SK-N-MC (cell line): ENCODE measurements at regions not wholly inside any gene's neighbourhood (a gene's known extent, or its start where the extent isn't known, plus 50 kb on each side); places are given as distances from the start of the nearest gene placed in this dataset.

Source experiments
- DNase-seq: peaks from one replicate; pipeline ENCODE4 v3.0.0-alpha.2; 2011; ENCODE audit warnings: low read depth, low spot score
- H3K27ac ChIP-seq: fragments of 200-600 bp; sonication (generic); 2 replicates; pipeline ENCODE4 v1.5.1; 2016; ENCODE audit warnings: mixed run types
- H3K36me3 ChIP-seq: fragments of 200-600 bp; sonication (generic); 2 replicates; pipeline ENCODE4 v1.6.1; 2017; ENCODE audit warnings: antibody characterized with exemption, low read length, mixed read lengths; ENCODE audit not compliant: insufficient read depth
- H3K4me3 ChIP-seq: fragments of 200-600 bp; sonication (generic); 2 replicates; pipeline ENCODE4 v1.5.1; 2016
- H3K9ac ChIP-seq: fragments of 200-600 bp; sonication (generic); 2 replicates; pipeline ENCODE4 v1.8.0; 2017; ENCODE audit warnings: mixed run types, mixed read lengths; ENCODE audit not compliant: insufficient read length
- H3K9me3 ChIP-seq: fragments of 200-600 bp; sonication (generic); 2 replicates; pipeline ENCODE4 v1.6.1; 2017; ENCODE audit warnings: low read depth, mild to moderate bottlenecking, antibody characterized with exemption, low read length, moderate library complexity, mixed read lengths
- EZH2 ChIP-seq: fragments of 200-600 bp; sonication (generic); IDR thresholded peaks from one replicate; pipeline ENCODE4 v1.6.1; 2017; ENCODE audit warnings: antibody characterized with exemption
- FOXP2 ChIP-seq: optimal IDR thresholded peaks from 2 replicates; pipeline ENCODE3; 2011; ENCODE audit warnings: mild to moderate bottlenecking, moderate library complexity; ENCODE audit not compliant: insufficient read depth; ENCODE audit errors: extremely low read length, control extremely low read depth
- POLR2AphosphoS5 ChIP-seq: IDR thresholded peaks from 2 replicates; pipeline ENCODE4 v1.6.1; 2012; ENCODE audit warnings: mild to moderate bottlenecking, low read depth, low read length, borderline replicate concordance

- Histone ChIP-seq H3K4me3 (no peak overlapping the region), H3K36me3 (no peaks in the 10 kb centered on the region), H3K27ac (no peak overlapping the region), H3K9ac (no peak overlapping the region), H3K9me3 (no peaks in the 10 kb centered on the region)
- no peak for TF ChIP-seq FOXP2
- TF ChIP-seq POLR2AphosphoS5, result no peak
- no peak for TF ChIP-seq EZH2
- DNase-seq, result no peak
Measured at GRCh38 chr11:80458376-80458775, 1017.5 kb upstream of the TENM4 start.

GRCh38 chr11:80457823-80458222, 1017.0 kb upstream of the TENM4 start:
- TF ChIP-seq EZH2 (no peak), FOXP2 (no peak), POLR2AphosphoS5 (no peak)
- no peak for DNase-seq
- H3K9me3 ChIP-seq, result no peaks in the 10 kb centered on the region
- H3K4me3 ChIP-seq, result no peak overlapping the region
- no peaks in the 10 kb centered on the region for H3K36me3 ChIP-seq
- no peak overlapping the region for H3K9ac ChIP-seq
- no peak overlapping the region for H3K27ac ChIP-seq

- Histone ChIP-seq H3K36me3 (no peaks in the 10 kb centered on the region), H3K4me3 (no peak overlapping the region), H3K9me3 (no peaks in the 10 kb centered on the region), H3K27ac (no peak overlapping the region), H3K9ac (no peak overlapping the region)
- DNase-seq, result no peak
- no peak for TF ChIP-seq FOXP2
- no peak for TF ChIP-seq POLR2AphosphoS5
- TF ChIP-seq EZH2, result no peak
Measured at GRCh38 chr11:80455818-80456217, 1015.0 kb upstream of the TENM4 start.

GRCh38 chr11:80451105-80451504, 1010.3 kb upstream of the TENM4 start:
- H3K27ac ChIP-seq, result no peak overlapping the region
- no peak for TF ChIP-seq FOXP2
- no peak for TF ChIP-seq POLR2AphosphoS5
- no peak for TF ChIP-seq EZH2
- H3K9ac ChIP-seq, result no peak overlapping the region
- H3K36me3 ChIP-seq, result no peaks in the 10 kb centered on the region
- DNase-seq, result no peak
- no peaks in the 10 kb centered on the region for H3K9me3 ChIP-seq
- H3K4me3 ChIP-seq, result no peak overlapping the region

- Histone ChIP-seq H3K9ac (no peak overlapping the region), H3K27ac (no peak overlapping the region), H3K9me3 (no peaks in the 10 kb centered on the region), H3K36me3 (no peaks in the 10 kb centered on the region), H3K4me3 (no peak overlapping the region)
- DNase-seq, result no peak
- TF ChIP-seq POLR2AphosphoS5 (no peak), EZH2 (no peak), FOXP2 (no peak)
Measured at GRCh38 chr11:80448709-80449108, 1007.9 kb upstream of the TENM4 start.

GRCh38 chr11:80443177-80443576, 1002.3 kb upstream of the TENM4 start:
- Histone ChIP-seq H3K27ac (no peak overlapping the region), H3K4me3 (no peak overlapping the region), H3K36me3 (no peaks in the 10 kb centered on the region), H3K9ac (no peak overlapping the region), H3K9me3 (no peaks in the 10 kb centered on the region)
- TF ChIP-seq FOXP2, result no peak
- TF ChIP-seq EZH2, result no peak
- TF ChIP-seq POLR2AphosphoS5, result no peak
- DNase-seq, result no peak

GRCh38 chr11:80441821-80442220, 1001.0 kb upstream of the TENM4 start:
- Histone ChIP-seq H3K9me3 (no peaks in the 10 kb centered on the region), H3K4me3 (no peak overlapping the region), H3K27ac (no peak overlapping the region), H3K36me3 (no peaks in the 10 kb centered on the region), H3K9ac (no peak overlapping the region)
- no peak for DNase-seq
- TF ChIP-seq FOXP2, result no peak
- TF ChIP-seq POLR2AphosphoS5, result no peak
- no peak for TF ChIP-seq EZH2

- H3K9ac ChIP-seq, result no peak overlapping the region
- no peak overlapping the region for H3K27ac ChIP-seq
- no peaks in the 10 kb centered on the region for H3K36me3 ChIP-seq
- H3K4me3 ChIP-seq, result no peak overlapping the region
- no peak for DNase-seq
- no peaks in the 10 kb centered on the region for H3K9me3 ChIP-seq
- no peak for TF ChIP-seq FOXP2
- TF ChIP-seq EZH2, result no peak
- no peak for TF ChIP-seq POLR2AphosphoS5
Measured at GRCh38 chr11:80440835-80441234, 1000.0 kb upstream of the TENM4 start.

- no peak for TF ChIP-seq EZH2
- no peak for TF ChIP-seq FOXP2
- no peak for TF ChIP-seq POLR2AphosphoS5
- Histone ChIP-seq H3K36me3 (no peaks in the 10 kb centered on the region), H3K9me3 (no peaks in the 10 kb centered on the region), H3K27ac (no peak overlapping the region), H3K9ac (no peak overlapping the region), H3K4me3 (no peak overlapping the region)
- no peak for DNase-seq
Measured at GRCh38 chr11:80436547-80436946, 995.7 kb upstream of the TENM4 start.

GRCh38 chr11:80435345-80435744, 994.5 kb upstream of the TENM4 start:
- TF ChIP-seq EZH2, result no peak
- TF ChIP-seq FOXP2, result no peak
- no peak for TF ChIP-seq POLR2AphosphoS5
- Histone ChIP-seq H3K36me3 (no peaks in the 10 kb centered on the region), H3K4me3 (no peak overlapping the region), H3K9me3 (no peaks in the 10 kb centered on the region), H3K27ac (no peak overlapping the region), H3K9ac (no peak overlapping the region)
- no peak for DNase-seq
